ENCODE measurements at regions not wholly inside any gene's neighbourhood (a gene's known extent, or its start where the extent isn't known, plus 50 kb on each side); places are given as distances from the start of the nearest gene placed in this dataset.
A peak's percentile ranks its signal among the peaks of the same experiment; 100 is the strongest.
"Not testable (repeated sequence)": the region's sequence is repeated elsewhere in the genome, so short reads cannot be mapped to it uniquely, and the experiment has no call there.

DNA sequence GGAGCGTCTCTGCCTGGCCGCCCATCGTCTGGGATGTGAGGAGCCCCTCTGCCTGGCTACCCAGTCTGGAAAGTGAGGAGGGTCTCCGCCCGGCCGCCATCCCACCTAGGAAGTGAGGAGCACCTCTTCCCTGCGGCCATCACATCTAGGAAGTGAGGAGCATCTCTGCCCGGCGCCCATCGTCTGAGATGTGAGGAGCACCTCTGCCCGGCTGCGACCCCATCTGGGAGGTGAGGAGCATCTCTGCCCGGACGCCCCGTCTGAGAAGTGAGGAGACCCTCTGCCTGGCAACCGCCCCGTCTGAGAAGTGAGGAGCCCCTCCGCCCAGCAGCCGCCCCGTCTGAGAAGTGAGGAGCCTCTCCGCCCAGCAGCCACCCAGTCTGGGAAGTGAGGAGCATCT lies 84.5 kb downstream of the IDS start:
- DNase-seq, result not testable (repeated sequence)

DNA sequence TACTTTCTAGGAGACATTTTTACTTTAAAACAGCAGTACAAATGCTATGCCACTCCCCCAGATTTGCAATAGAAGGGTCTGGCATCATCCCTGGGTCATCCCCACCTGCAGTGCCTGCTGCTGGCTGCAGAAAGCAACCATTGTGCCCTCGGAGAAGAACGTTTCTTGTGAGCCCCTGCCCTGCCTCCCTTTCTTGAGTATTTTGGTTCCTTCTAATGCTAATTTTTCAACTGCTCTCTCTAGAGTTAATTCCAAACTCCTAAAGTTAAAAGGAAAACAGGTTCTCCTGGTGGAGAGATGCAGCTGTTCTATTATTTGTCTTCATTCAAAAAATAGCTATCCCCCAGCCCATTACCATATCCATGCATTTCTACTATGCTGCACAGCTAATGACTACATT lies 107.1 kb downstream of the IDS start:
- no peak for DNase-seq

DNA sequence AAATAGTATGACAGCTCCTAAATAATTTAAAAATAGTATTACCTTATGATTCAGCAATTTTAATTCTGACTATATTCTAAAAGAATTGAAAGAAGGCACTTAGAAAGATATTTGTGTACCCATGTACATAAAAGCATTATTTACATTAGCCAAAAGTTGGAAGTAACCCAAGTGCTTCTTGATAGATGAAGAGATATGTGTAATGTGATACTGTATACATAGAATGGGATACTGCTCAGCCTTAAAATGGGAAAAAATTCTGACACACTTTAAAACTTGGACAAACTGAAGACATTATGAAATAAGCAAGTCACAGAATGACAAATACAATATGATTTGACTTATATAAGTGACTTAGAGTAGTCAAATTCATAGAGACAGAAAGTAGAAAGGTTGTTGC lies 112.2 kb downstream of the IDS start:
- DNase-seq, result no peak

DNA sequence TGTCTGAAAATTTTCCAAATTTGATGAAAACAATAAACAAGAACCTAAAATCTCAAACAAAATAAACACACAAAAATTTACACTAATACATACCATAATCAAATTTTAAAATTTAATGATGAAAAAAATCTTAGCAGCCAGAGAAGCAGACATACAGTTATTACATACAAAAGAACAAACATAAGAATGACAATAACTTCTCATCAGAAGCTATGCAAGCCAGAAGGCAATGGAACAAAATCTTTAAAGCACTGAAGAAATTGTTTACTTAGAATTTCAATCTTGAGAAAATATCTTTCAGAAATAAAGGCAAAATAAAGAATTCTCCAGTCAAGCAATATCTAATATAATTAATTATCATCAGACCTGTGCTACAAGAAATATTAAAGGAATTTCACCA lies 121.3 kb downstream of the IDS start:
- no peak for DNase-seq

DNA sequence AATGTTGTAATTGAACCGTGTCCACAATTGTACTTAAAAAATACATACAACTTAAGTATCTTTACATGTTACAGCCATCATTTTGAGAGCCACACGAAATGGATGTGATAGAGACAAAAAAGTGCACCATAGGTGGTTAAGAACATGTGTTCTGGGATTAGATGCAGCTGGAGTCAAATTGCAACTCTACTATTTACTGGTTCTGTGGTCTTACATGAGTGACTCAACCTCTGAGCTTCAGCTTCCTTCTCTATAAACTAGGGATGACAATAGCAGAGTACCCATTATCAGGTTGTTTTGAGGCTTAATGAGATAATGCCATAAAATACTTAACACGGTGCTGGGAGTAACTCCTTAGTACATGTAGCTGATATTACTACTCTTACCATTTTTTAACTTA lies 130.4 kb downstream of the IDS start:
- DNase-seq, result no peak

DNA sequence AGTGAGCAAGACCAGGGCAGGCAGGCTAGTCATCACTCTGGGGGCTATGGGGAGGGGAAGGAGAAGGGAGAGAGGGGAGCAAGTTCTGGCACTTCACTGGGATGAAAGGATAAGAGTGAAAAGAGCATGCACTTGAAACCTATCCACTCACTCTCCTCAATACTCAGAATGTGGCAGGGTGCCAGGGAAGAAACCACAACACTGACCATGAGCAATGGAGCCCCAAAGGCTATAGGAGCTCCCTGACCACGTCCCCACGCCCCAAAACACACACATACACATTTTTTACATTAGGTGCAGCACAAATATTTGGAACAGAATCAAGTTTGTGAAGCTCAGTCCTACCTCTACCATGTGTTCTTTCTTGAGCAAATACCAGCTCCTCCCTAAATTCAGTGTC lies 132.2 kb downstream of the IDS start:
- DNase-seq, result no peak

DNA sequence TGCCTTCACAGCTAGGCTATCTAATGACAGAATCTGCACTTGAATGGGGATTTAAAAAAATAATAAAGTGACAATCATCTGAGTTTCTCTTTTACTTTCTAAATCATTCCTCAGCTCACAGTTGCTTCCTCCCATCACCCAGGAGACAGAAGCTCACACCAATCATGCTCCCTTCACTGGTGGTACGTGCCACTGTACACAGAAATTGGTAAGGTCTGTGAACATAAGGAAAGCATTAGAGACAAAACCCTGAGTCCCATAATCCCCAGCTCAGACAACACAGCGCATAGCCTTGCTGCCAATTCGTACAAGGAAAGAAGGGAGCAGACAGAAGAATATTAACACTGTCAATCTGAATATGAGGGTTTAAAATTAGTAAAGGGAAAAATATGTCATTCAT lies 133.1 kb downstream of the IDS start:
- DNase-seq, result no peak

DNA sequence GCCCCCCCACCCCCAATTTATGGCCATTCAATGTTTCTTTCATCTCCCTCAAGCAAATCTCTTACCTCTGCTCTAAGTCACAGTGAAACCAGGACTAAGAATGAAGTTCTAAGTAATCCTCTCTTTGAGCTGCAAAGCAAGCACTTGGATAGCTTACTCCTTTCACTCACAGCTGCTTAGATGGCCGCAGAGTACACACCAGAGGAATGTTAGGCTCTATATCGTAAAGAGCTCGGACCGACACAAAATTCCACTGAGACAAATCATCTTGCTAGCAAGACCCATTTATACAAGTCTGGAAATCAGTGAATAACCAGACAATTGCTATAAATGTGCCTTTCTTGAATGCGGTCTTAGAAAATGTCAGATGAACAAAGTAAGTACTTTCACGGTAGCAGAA lies 135.0 kb downstream of the IDS start:
- no peak for DNase-seq

DNA sequence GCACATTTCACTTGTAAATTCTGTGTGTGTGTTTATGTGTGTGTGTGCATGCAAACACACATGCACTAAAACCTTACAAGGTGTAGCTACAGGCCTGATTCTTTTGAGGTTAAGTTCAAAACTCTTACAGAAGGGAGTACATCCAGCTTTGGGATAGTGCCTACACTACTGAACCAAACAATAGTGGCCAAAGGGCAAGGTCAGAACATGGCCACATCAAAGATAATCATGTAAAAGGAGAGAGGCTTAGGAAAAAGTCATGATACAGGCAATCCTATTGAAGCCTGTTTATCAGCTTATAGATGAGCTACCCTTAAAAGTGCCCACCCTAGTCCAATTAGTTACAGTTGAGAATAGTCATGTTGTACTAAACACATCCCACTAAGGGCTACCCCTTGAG lies 139.6 kb downstream of the IDS start:
- DNase-seq, result no peak

DNA sequence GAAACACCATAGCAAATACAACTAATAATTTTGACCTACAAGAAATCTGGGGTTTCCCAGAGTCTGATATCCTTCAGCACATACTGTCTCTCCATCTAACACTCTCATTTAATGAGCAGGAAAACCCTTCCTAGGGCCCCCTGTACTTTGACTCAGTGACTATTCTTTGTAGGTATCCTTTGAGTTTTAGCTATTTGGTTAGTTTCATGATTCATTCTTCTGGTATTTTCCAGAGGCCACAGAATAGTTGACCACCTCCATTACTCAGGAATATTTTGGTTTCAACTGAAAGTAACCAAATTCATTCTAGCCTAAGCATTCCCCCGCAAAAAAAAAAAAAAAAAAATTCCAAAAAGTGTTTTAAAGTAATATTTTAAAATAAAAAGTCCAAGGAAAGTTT lies 140.0 kb downstream of the IDS start:
- no peak for DNase-seq

DNA sequence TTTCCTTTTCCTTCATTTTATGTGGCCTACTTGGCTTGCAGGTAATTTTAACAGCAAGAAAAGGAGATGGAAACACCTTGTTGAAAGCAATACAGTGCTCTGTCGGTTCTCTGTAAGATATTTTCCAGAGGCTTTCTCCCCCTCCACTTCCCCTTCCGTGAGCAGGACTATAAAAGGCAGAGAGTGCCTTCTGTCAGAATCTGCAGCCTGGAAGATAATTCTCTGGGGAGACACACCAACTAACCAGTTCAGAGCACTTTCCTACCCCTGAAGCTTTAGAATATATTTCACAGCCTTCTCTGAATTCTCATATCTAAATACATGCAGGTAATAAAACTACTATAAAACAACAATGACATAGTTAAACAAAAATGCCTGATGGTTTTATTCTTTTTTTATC lies 141.1 kb downstream of the IDS start:
- DNase-seq, result no peak

DNA sequence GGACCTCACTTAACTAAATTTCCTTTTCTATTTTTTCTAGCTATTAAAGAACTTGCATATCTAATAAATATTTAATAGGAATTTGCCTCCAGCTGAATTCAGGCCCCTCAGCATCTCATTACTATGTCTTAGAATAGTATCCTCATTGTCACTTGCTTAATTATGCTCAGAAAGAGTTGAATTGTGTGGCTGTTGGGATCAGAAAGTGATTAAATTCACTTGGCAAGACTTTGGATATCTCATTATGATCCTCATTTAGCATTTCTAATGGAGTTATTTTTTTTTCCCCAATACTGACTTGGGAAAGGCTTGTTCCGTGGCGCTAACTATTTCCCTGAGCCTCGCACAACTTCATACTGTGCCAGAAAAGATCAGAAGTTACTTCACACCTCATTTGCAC lies 158.8 kb downstream of the IDS start:
- DNase-seq, result no peak

DNA sequence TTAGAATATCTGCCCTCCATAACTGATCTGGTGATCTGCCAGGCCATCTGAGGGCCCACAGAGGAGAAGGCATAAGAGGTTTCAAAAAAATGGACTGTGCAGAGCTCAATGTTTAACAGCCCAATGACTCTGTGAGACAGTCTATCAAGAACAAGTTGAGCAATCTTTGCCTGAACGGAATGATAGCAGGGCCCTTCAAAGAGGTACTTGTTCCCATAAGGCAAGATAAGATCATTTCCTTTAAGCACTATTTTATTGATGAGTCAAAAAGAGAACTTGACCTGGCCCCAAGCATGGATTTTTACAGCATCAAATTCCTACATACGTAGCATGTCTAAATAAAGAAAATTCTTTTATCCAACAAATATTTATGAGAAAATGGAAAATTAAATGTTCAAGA lies 182.8 kb downstream of the IDS start:
- no peak for DNase-seq

DNA sequence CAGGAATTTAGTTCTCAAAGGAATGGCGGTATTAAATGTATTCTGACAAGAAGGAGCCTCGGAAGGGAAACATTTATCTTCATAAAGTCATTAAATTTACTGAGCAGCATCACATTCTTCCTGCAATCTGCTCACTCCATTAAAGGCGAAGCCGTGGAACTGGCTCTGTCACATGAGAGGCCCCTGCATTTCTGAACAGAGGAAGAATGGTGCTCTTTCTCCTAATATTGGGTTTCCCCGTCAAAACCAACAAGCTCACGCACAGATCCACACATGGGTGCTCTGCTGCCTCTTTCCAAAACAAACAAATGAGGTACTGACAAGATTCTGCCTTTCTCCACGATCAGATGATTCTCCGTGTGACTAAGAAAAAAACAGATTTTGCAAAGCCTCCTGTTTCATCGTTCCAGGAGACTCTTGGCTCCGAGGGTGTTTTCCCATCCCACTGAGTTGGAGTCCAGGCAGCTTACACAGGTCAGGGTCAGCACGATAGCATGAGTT lies 191.2 kb downstream of the IDS start:
- DNase-seq, result no peak

DNA sequence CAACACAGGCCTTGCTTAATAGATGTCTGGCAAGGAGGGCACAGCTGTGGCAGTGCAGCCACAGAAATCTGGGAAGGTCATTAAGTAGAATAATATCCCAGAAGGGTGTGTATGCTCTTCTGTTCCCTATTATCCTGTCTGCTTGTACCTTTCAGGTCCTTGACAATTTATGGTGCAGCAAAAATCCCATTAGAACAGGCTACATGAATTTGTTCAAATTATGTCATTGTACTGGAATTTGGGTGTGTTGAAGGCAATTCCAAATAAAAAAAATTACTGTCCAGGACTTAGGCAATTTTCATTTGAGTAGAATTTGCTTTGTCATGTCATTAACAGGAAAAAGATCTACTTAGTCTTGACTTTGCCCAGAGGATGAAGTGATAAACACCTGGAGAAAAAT lies 192.1 kb downstream of the IDS start:
- DNase-seq, result no peak

DNA sequence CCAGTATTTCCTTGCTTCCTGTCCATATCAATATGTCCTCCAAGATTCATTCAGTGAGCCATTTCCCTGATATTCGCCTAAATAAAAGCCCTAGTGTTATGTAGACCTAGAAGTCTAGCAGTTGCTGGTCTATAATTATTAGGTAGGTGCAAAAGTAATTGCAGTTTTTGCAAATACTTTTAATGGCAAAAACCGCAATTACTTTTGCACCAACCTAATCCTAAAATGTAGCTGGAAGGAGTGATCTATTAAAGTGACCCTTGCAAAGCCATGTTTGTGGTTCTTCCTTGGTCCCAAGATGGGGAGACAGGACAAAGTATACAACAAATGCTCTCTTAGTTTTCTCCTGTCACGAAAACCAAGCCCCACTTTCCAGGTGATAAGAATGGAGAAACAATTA lies 193.0 kb downstream of the IDS start:
- DNase-seq, result no peak

DNA sequence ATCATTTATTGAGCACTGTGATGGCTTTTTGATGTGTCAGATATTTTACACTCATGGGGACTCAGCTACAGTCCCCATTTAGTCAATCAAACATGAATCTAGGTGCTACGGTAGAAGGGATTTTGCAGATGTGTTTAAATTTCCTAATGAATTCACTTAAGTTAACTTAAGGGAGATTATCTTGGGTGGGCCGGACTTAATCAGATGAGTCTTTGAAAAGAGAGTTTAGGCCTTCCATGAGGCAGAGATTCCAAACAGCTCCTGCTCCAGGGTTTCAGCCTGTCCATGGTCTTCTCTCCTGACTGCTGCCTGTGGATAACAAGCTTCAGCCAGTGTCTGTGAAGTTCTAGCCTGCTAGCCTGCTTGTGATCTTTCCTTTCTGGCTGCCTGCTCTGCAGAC lies 202.4 kb downstream of the IDS start:
- DNase-seq, result no peak

DNA sequence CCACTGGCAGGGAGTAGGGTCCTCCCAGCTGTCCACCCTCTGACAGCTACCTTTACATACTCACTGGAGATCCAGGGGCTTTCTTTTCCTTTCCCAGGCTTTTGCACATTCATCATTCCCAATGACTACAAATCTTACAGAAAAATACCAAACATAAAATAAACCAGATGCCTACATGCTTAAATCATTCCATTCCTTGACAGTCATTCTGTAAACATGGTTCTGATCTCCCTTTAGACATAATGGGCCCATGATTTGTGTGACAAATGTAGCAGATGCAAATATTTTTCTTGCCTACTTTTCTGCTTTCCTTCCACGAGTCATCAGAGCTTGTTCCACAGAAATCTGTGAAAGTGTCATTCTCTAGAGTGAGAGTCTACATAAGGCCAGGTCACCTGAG lies 207.0 kb downstream of the IDS start:
- DNase-seq, result no peak

DNA sequence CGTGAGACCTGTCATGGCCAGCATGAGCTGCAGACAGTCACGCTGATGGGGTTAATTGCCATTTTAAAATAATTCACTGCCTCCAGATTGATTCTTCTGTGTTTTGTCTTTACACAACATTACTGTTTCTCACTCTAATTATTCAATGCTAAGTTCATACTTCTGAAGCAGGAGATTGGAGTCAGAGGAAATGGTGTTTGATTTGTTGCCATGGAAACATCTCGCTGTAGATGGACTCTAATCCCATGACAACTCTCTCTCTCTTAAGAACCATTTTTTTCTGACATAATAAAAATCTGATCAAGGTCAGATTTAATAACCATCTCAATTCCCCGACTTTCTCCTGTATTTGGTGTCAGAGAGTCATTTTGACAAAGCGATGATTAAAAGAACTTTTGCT lies 209.0 kb downstream of the IDS start:
- DNase-seq, result no peak

DNA sequence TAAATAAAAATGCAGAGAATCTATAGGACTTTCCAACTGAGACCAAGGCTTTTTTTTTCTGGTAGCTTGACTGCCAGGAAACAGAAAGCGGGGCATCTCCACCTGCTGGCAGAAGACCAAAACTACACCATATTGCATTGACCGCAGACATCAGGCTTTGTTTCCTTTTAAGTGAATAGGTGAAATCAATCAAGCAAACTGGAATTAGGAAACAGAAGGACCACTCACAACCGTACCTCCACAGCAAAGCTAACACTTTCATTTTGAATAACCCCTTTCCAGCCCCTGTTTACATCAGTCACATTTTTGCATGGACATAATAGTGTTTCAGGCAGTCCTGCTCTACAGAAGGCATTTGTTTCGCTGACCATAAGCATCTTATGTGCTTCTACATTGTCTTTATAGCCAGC lies 218.2 kb downstream of the IDS start:
- DNase-seq, result peak; percentile 19

DNA sequence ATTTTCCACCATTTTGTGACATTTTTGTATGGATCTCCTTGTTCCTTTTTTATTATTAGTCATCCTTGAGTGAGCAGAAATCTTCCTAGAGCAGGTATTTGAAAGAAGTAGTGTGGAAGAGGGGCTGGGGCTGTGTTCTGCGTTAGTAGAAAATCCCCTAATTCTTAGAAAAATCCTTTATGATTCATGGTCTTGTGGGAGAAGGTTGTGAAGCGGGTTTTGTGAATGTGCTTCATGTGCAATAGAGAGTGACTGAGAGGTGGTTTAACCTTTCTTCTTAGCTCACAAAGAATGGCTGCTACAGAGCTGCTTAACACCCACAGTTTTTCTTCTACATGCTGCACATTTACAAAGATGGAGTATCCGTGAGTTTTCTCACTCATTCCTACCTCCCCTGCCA lies 220.5 kb downstream of the IDS start:
- DNase-seq, result no peak

DNA sequence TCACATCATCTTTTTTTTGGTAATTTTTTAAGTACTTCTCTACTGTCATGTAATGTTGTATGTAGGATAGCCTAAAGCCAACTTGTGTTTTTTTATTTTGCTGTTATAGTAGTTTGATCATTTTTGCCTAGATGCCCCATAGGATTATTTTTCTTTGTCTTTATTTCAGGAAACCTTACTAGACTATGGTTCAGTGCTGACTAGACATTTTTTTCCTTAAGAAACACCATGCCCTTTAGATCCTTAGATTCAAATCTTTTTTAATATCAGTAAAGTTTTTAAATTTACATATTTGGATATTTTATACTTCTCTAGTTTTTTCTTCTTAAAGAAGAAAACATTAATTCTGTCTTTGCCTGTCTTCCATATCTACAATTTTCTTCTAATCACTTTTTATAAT lies 221.3 kb downstream of the IDS start:
- no peak for DNase-seq

DNA sequence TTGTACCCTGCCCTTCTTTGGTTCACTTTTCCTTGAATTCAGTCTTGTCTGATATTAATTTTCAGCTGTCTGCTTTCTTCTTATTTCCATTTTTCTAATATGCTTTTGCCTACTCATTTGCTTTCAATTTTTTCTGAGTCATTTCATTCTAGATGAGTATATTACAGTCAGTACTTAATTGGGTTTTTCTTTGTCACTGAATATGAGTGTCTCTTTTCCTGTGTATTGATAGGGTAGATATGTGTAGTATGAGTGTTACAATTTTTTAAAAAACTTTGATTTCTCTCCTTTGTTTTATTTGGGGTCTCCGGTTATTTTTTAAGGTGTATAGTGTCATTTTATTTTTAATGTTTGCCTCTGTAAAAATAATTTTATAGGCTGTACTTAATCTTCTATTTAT lies 222.2 kb downstream of the IDS start:
- no peak for DNase-seq

DNA sequence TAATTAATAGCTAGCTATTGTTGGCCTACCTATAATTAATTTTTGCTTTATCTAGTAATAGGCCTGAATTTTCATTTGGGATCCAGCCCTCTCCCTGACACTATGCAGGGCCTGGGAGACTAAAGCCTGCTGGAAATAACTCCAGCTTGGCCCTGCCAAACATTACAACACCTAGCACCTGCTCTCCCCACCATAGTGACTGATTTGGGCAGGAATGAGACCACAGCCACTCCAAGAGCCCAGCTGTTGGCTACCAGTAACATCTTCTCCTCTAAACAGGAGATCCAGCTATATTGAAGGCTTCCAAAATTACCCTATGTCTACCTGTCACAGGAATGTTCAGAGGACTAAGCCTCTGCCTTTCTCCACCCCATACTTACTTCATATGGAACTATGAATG lies 225.1 kb downstream of the IDS start:
- no peak for DNase-seq

DNA sequence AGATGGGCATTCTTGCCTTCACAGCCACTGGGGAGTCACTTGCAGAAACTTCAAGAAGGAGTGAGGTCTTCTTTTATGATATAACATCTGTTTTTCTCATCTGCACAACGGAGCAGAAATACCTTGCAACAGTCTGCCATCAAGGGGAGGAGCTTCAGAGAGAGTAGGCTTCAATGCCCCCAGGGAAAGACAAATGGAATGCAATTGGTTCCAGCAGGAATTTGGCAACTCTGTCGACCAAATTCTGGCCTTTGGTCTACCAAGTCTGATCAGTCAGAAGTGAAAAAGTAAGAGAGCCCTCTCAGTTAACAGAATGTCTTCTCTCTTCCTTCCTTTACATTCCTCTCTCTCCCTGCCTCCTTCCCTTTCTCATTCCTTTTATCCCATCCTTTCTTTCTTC lies 229.3 kb downstream of the IDS start:
- DNase-seq, result no peak

DNA sequence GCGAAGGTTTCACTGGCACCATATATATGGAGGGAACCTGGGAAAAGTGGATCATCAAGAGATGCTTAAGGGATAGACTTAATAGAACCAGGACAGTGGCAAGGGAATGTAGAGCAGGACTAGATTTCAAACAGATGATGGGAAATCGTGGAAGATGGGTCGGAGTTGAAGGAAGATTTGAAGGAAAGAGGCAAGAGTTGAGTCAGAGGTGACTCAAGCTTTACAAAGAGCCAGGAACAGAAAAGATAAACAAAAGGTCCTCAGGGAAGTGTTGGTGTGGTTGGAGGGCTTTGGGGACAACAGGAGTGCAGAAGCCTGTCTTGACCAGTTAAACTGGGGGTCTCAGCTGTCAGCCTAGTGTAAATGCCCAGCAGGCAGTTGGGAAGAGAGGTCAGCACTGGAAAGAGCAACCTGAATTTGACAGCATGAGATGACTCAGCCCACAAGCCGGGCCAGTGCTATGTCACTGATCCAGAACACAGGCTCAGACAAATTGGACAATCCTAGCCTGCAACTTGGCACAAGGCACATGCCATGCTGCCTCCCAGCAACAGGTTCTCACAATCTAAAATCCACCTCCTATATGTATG lies 230.5 kb downstream of the IDS start:
- DNase-seq, result no peak
